CD14-positive monocyte (primary cell): ENCODE measurements at regions not wholly inside any gene's neighbourhood (a gene's known extent, or its start where the extent isn't known, plus 50 kb on each side); places are given as distances from the start of the nearest gene placed in this dataset.

ENCODE experiments used
- DNase-seq, 3 donors: peaks; one replicate each; pipeline ENCODE4 v3.0.0-alpha.2; 2011 to 2022
- H2AFZ ChIP-seq: 2 replicates; pipeline ENCODE4 v1.6.0; 2012; ENCODE audit warnings: mild to moderate bottlenecking, low read depth, low read length, inconsistent platforms; ENCODE audit not compliant: insufficient read depth, poor library complexity, severe bottlenecking
- H3K27ac ChIP-seq, 2 donors: 1 replicate in 1 of 2; 2 replicates in 1 of 2; pipeline ENCODE4 v1.5.1; 2012 to 2013; ENCODE audit warnings: low read length in 2 of 2, control low read depth in 1 of 2, inconsistent platforms in 1 of 2, low read depth in 1 of 2, mild to moderate bottlenecking in 1 of 2
- H3K27me3 ChIP-seq, 2 donors: one replicate each; pipeline versions ENCODE4 v1.6.0 to v1.6.1; 2011 to 2013; ENCODE audit warnings: low read length in 2 of 2; ENCODE audit not compliant: control insufficient read depth in 2 of 2, insufficient read depth in 2 of 2
- H3K36me3 ChIP-seq, 2 donors: replicated peaks in 1 of 2; 1 replicate in 1 of 2; 2 replicates in 1 of 2; pipeline versions ENCODE4 v1.5.1 to v1.6.1; 2012 to 2013; ENCODE audit warnings: low read length in 2 of 2, control low read depth in 1 of 2, inconsistent platforms in 1 of 2, mild to moderate bottlenecking in 1 of 2; ENCODE audit not compliant: insufficient read depth in 2 of 2, control insufficient read depth in 1 of 2
- H3K4me1 ChIP-seq, 2 donors: 1 replicate in 1 of 2; 2 replicates in 1 of 2; pipeline versions ENCODE4 v1.5.1 to v1.6.1; 2012 to 2013; ENCODE audit warnings: low read length in 2 of 2, control low read depth in 1 of 2, inconsistent platforms in 1 of 2, mild to moderate bottlenecking in 1 of 2, moderate library complexity in 1 of 2; ENCODE audit not compliant: insufficient read depth in 2 of 2, control insufficient read depth in 1 of 2
- H3K4me2 ChIP-seq: replicated peaks from 2 replicates; pipeline ENCODE3; 2012; ENCODE audit warnings: low read length, moderate library complexity, mild to moderate bottlenecking; ENCODE audit not compliant: poor library complexity, severe bottlenecking; ENCODE audit errors: extremely low read depth
- H3K4me3 ChIP-seq, 3 experiments: fragments of 200-600 bp in 1 of 3; sonication (generic) in 1 of 3; replicated peaks in 1 of 3; 1 replicate in 2 of 3; 2 replicates in 1 of 3; pipeline ENCODE4 v1.5.1; 2011 to 2013; ENCODE audit warnings: low read length in 3 of 3, mild to moderate bottlenecking in 3 of 3, control low read depth in 2 of 3, low read depth in 2 of 3, inconsistent platforms in 1 of 3, moderate library complexity in 1 of 3
- H3K79me2 ChIP-seq: 2 replicates; pipeline ENCODE4 v1.6.0; 2012; ENCODE audit warnings: mild to moderate bottlenecking, control low read depth, inconsistent platforms, low read length, moderate library complexity; ENCODE audit not compliant: insufficient read depth
- H3K9ac ChIP-seq: 2 replicates; pipeline ENCODE4 v1.6.0; 2017; ENCODE audit warnings: low read length, mild to moderate bottlenecking; ENCODE audit not compliant: insufficient read depth, poor library complexity, severe bottlenecking
- H3K9me3 ChIP-seq, 2 donors: replicated peaks in 1 of 2; 1 replicate in 1 of 2; 2 replicates in 1 of 2; pipeline versions ENCODE4 v1.5.1 to v1.6.1; 2012 to 2013; ENCODE audit warnings: low read length in 2 of 2, control low read depth in 1 of 2; ENCODE audit not compliant: control insufficient read depth in 1 of 2, insufficient read depth in 1 of 2
- H4K20me1 ChIP-seq: 2 replicates; pipeline ENCODE4 v1.6.0; 2012; ENCODE audit warnings: mild to moderate bottlenecking, low read length, control low read depth, moderate library complexity; ENCODE audit not compliant: insufficient read depth
- H3K27ac Mint-ChIP-seq, 7 donors: one replicate each; pipeline ENCODE4 v1.8.0; 2020; ENCODE audit warnings: mild to moderate bottlenecking in 7 of 7, mixed read lengths in 7 of 7, moderate library complexity in 6 of 7, inconsistent platforms in 2 of 7
- H3K27me3 Mint-ChIP-seq, 3 donors: one replicate each; pipeline ENCODE4 v1.8.0; 2021 to 2022; ENCODE audit warnings: low read depth in 3 of 3, mild to moderate bottlenecking in 3 of 3, mixed read lengths in 3 of 3, moderate library complexity in 3 of 3, inconsistent platforms in 1 of 3
- H3K36me3 Mint-ChIP-seq, 2 donors: one replicate each; pipeline ENCODE4 v1.8.0; 2020; ENCODE audit warnings: mixed read lengths in 2 of 2, inconsistent platforms in 1 of 2, mild to moderate bottlenecking in 1 of 2
- H3K4me1 Mint-ChIP-seq: one replicate; pipeline ENCODE4 v1.8.0; 2020; ENCODE audit warnings: mild to moderate bottlenecking, mixed read lengths
- H3K4me3 Mint-ChIP-seq, 2 donors: one replicate each; pipeline ENCODE4 v1.8.0; 2020; ENCODE audit warnings: mild to moderate bottlenecking in 2 of 2, mixed read lengths in 2 of 2, moderate library complexity in 1 of 2
- H3K9me3 Mint-ChIP-seq, 7 donors: one replicate each; pipeline ENCODE4 v1.8.0; 2020 to 2022; ENCODE audit warnings: mixed read lengths in 7 of 7, mild to moderate bottlenecking in 6 of 7, moderate library complexity in 6 of 7, inconsistent platforms in 2 of 7
- CTCF ChIP-seq: fragments of 200-600 bp; IDR thresholded peaks from one replicate; pipeline ENCODE4 v1.8.0; 2022; ENCODE audit warnings: antibody characterized with exemption, mild to moderate bottlenecking
- WGBS: methylation state at CpG from one replicate; pipeline ENCODE4 v1.1.5; 2013; ENCODE audit warnings: missing lambda C conversion rate; ENCODE audit not compliant: insufficient coverage; 5-methylcytosine and 5-hydroxymethylcytosine counted together
- intact Hi-C, 2 donors: fragments of 100-400 bp; cut with micrococcal nuclease; formaldehyde crosslinking; loops; one replicate each; pipeline versions ENCODE4 v1.15.0 to v1.15.1; 2023

GRCh38 chr1:188888386-188888785 lies 1589.3 kb downstream of the BRINP3 start:
- Mint-ChIP-seq H3K36me3 (no peaks in the 10 kb centered on the region), H3K9me3 (peaks cover 0 to 7% (median 5%) of the 10 kb centered on the region in 7 donors), H3K4me1 (no peaks in the 10 kb centered on the region), H3K4me3 (no peak overlapping the region), H3K27me3 (no peaks in the 10 kb centered on the region), H3K27ac (no peak overlapping the region)
- no peak overlapping the region for H2AFZ ChIP-seq
- H3K27ac ChIP-seq: no peak overlapping the region
- H3K79me2 ChIP-seq: no peaks in the 10 kb centered on the region
- peaks cover 7 to 8% of the 10 kb centered on the region in 2 donors for H3K9me3 ChIP-seq
- no peaks in the 10 kb centered on the region for H4K20me1 ChIP-seq
- no peak overlapping the region for H3K4me2 ChIP-seq
- no CpG with 5 or more reads among the region's 3 CpGs for WGBS
- intact Hi-C loops: no loop called here
- no peak for TF ChIP-seq CTCF
- no peaks in the 10 kb centered on the region for H3K36me3 ChIP-seq
- no peaks in the 10 kb centered on the region for H3K27me3 ChIP-seq
- no peak overlapping the region for H3K9ac ChIP-seq
- DNase-seq: no peak
- H3K4me3 ChIP-seq: no peak overlapping the region
- no peaks in the 10 kb centered on the region for H3K4me1 ChIP-seq

- no peaks in the 10 kb centered on the region for H3K4me1 Mint-ChIP-seq
- Histone ChIP-seq H3K9ac (no peak overlapping the region), H3K4me1 (no peaks in the 10 kb centered on the region), H4K20me1 (no peaks in the 10 kb centered on the region), H3K27me3 (no peaks in the 10 kb centered on the region), H3K4me2 (no peak overlapping the region), H3K79me2 (no peaks in the 10 kb centered on the region), H3K4me3 (no peak overlapping the region), H3K9me3 (peaks cover 7 to 8% of the 10 kb centered on the region in 2 donors), H2AFZ (no peak overlapping the region), H3K27ac (no peak overlapping the region), H3K36me3 (no peaks in the 10 kb centered on the region)
- peak overlapping the region in 1 of 7 donors; percentile 54 for H3K27ac Mint-ChIP-seq
- intact Hi-C loops: no loop called here
- no peaks in the 10 kb centered on the region for H3K36me3 Mint-ChIP-seq
- H3K9me3 Mint-ChIP-seq: peaks cover 0 to 8% (median 4%) of the 10 kb centered on the region in 7 donors
- DNase-seq: no peak
- H3K27me3 Mint-ChIP-seq: no peaks in the 10 kb centered on the region
- no peak overlapping the region for H3K4me3 Mint-ChIP-seq
- WGBS: no CpG with 5 or more reads among the region's 7 CpGs
- no peak for TF ChIP-seq CTCF
Measured at GRCh38 chr1:188889166-188889565, 1588.5 kb downstream of the BRINP3 start.
